ENCODE measurements at regions not wholly inside any gene's neighbourhood (a gene's known extent, or its start where the extent isn't known, plus 50 kb on each side); places are given as distances from the start of the nearest gene placed in this dataset.

- TF ChIP-seq USF1 (IDR thresholded peaks at IDR 0.05; ENCODE audit: borderline replicate concordance, low read depth) (no peak), RXRA (IDR thresholded peaks at IDR 0.05; ENCODE audit: borderline replicate concordance, low read depth) (no peak), MAX (IDR thresholded peaks at IDR 0.05; ENCODE audit: low read depth) (no peak), FOSL2 (IDR thresholded peaks at IDR 0.05; ENCODE audit: borderline replicate concordance, low read depth) (no peak), CHD2 (IDR thresholded peaks at IDR 0.05; ENCODE audit: low read length, partially characterized antibody) (no peak), TEAD4 (IDR thresholded peaks at IDR 0.05; ENCODE audit: borderline replicate concordance, insufficient read depth) (no peak)
Measured at GRCh38 chr4:69039071-69039470, 57.2 kb upstream of the UGT2B7 start (continued).

GRCh38 chr4:69044247-69044646 lies 52.0 kb upstream of the UGT2B7 start:
- H3K9me3 ChIP-seq = no peaks in the 10 kb centered on the region; the same call in 1 of the 2 replicates
- H2AFZ ChIP-seq (ENCODE audit: low read depth) = no peak overlapping the region
- H3K4me2 ChIP-seq = no peak overlapping the region
- H3K27ac ChIP-seq (ENCODE audit: low read depth in 2 of 2, low read length in 1 of 2) = no peak overlapping the region
- no peaks in the 10 kb centered on the region for H3K36me3 ChIP-seq (replicated peaks in 1 of 2; ENCODE audit: control insufficient read depth in 1 of 2, insufficient read depth in 2 of 2, low read length in 1 of 2)
- H3K9me2 ChIP-seq = no peaks in the 10 kb centered on the region
- H4K20me1 ChIP-seq (ENCODE audit: insufficient read depth) = no peaks in the 10 kb centered on the region
- H3K4me3 ChIP-seq (ENCODE audit: low read depth in 2 of 2, low read length in 1 of 2) = no peak overlapping the region
- no peaks in the 10 kb centered on the region for H3K27me3 ChIP-seq (ENCODE audit: insufficient read depth)
- no peaks in the 10 kb centered on the region for H3K79me2 ChIP-seq (ENCODE audit: insufficient read depth)
- no peak for DNase-seq
- H3K4me1 ChIP-seq (ENCODE audit: control insufficient read depth in 1 of 2, insufficient read depth in 2 of 2, low read depth in 1 of 2, low read length in 1 of 2) = no peaks in the 10 kb centered on the region
- ChIA-PET CTCF (interaction anchor here (1.0 kb wide), 1 partner anchor 126 kb away, joined by 3 read pairs; no protein-coding TSS in a partner anchor), POLR2A (no interaction called here)
- TF ChIP-seq ELF1 (IDR thresholded peaks at IDR 0.05) (no peak), MAX (IDR thresholded peaks at IDR 0.05; ENCODE audit: low read depth) (no peak), MEF2A (IDR thresholded peaks at IDR 0.05; ENCODE audit: borderline replicate concordance, low read depth) (no peak)
- no peaks in the 10 kb centered on the region for H3F3A ChIP-seq (replicated peaks; ENCODE audit: insufficient read depth)
- 0% methylated on average over 3 of the region's 3 CpGs for WGBS (ENCODE audit: low lambda C conversion rate)
- H3K9ac ChIP-seq = no peak overlapping the region

All from SK-N-SH (cell line).